GM12892 (cell line): ENCODE measurements at regions not wholly inside any gene's neighbourhood (a gene's known extent, or its start where the extent isn't known, plus 50 kb on each side); places are given as distances from the start of the nearest gene placed in this dataset.

Experiments
- POLR2A ChIP-seq: IDR thresholded peaks from 2 replicates; pipeline ENCODE4 v1.6.1; 2011; ENCODE audit warnings: low read depth, low read length, control low read depth
- POLR2AphosphoS5 ChIP-seq: IDR thresholded peaks from 2 replicates; pipeline ENCODE4 v1.6.1; 2011; ENCODE audit warnings: low read depth, low read length, control low read depth

DNA sequence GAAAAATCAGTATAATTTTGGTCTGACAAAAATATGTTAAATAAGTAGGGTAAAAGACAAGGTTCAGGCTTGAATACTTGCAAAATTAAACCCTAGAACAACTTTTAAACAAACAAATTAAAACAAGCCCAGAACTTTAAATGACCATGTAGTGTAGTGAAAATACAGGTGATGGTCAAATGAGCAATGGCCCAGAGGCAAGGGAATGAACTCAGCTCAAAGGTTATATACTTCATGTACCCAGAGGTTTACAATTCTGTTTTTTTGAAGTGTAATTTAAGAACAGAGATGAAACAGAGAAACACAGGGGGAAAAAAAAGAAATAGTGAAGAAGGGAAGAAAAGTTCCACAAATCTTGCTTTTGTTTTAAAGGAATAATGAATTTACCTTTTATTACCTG lies 949.2 kb downstream of the TRHDE start:
- no peak for TF ChIP-seq POLR2A
- no peak for TF ChIP-seq POLR2AphosphoS5
